HG03139 (cell line): ENCODE measurements at regions not wholly inside any gene's neighbourhood (a gene's known extent, or its start where the extent isn't known, plus 50 kb on each side); places are given as distances from the start of the nearest gene placed in this dataset.

ENCODE experiments used
- ATAC-seq: cut with Tn5 transposase; IDR thresholded peaks from one replicate; pipeline ENCODE4 v1.9.1; 2021; ENCODE audit not compliant: unreplicated experiment

DNA sequence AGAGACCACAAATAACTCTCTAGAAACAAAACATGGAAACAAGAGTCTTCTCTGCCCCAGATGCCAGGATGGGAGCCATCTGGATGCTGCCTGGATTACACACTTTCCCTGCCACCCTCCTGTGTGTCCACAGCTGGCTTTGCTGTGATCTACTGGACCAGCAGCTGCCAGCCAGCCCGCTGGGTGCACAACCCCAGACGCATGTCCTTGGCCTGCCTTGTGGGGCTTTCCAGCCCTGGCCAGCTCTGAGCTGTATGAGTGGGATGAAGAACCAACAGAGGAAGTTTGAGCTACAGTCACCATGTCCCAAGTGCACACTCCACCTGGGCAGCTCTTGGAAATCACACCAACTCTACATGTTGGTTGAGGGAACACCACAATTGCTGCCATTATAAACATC, 57.0 kb upstream of the TNRC6C start:
- ATAC-seq: no peak

DNA sequence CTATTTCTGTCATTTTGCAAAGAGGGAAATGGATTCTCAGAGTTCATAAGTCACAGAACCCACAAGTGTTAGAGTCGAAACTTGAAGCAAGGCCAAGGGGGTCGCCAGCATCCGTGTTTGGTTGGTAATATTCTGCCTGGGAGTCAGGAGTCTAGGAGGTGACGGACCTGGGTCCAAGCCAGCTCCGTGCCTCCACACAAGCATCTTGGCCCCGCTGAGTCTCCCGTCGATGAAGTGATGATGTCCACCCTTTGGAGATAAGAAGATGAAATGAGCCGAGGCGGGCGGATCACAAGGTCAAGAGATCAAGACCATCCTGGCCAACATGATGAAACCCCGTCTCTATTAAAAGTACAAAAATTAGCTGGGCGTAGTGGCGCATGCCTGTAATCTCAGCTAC, 53.2 kb upstream of the TNRC6C start:
- ATAC-seq: no peak

DNA sequence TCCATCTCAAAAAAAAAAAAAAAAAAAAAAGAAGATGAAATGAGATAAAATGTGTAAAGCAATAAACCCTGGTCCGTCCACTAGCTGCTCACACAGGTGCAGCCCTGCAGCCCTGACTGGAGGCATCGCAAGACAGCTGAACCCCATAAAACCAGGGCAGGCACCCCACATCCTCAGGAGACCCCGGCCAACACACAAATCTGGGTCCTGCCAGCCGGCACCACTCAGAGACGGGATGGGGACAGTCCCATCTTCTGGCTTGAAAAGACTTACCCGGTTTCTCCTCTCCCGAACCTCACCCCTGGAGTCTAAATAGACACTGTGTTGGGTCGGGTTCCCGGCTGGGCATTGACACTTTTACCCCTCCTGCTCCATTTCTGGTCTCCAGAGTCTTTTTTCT, 52.7 kb upstream of the TNRC6C start:
- ATAC-seq: no peak

DNA sequence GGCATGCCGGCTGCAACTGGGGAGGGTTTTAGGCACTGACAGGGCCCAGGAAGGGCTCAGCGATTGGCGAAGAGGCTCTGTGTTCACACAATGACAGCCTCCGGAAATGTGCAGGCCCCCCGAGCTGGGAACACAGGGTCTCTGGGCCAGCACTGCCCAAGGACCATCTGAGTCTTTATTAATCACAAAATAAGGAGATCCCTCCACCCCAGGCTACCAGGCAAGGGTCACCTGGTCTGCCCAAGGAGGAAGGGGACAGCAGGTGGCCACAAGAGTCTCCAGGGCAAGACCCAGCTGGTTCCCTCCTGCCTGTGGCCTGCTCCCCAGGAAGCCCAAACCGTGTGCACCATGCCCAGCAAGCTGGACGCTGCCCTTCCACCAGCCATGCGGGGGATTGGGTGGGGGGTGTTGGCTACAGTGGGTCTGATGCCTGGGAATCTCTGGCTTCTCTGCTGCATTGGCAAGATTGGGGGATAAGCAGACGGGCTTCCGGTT, 52.1 kb upstream of the TNRC6C start:
- ATAC-seq: no peak

DNA sequence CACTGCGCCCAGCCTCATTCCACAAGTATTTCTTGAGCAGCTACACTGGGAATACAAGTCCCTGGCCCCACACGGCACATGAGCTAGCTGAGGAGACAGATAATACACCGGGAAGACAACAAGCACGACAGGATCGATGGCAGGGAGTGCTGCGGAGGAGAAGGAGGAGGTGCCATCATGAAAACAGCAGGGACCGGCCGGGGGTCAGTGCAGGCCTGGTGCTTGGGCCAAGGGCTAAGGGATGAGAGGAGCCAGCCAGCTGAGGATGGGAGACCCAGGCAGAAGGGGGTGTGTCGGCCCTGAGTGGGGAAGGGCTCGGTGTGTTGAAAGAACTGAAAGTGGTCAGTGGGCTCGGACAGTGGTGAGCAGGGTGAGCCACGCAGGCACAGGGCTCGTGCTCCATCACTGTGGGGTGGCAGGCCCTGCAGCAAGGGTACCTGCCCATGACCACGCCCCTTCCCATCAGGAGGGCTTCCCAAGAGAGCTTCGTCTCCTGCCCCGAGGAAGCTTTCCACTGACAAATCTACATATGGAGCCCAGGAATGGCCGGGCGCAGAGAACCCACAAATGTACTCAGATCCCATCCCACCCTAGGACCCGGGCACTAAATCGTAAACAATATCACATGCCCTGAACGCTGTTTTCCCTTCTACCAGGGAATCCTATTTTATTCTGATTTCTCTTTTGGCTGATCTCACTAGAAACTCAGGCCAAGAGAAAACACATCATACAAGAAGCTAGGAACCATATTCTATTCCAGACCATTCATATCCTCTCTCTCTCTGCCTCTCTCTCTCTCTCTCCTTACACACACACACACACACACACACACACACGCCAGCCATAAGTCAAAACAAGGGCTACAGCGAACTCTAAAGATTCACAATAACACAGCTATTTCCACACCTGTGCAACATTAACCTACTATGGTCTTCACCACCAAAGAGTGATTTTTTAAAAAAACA, 50.7 kb upstream of the TNRC6C start:
- no peak for ATAC-seq

DNA sequence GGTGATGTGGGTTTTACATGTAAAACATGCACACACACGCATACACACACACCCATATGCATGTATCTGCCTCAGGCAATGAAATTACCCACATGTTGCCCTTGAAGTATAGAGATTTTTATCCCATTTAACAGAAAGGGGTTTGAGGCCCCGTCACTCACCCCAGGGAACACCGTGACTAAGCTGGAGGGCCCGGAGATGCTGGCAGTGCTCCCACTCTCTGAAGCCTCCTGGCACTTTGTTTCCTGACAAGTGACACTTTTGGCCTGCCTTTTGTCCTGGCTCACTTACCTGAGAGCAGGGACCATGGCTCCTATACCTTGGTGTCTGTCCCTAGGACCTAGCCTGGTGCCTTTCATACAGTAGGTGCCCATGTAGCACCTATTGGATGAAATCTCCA, 50.0 kb upstream of the TNRC6C start:
- no peak for ATAC-seq
